HCT116 (cell line): ENCODE measurements at regions not wholly inside any gene's neighbourhood (a gene's known extent, or its start where the extent isn't known, plus 50 kb on each side); places are given as distances from the start of the nearest gene placed in this dataset.
A peak's percentile ranks its signal among the peaks of the same experiment; 100 is the strongest.

Experiments used
- ATAC-seq: fragments of 200-7000 bp; cut with Tn5 transposase; 2 replicates; pipeline ENCODE4 v1.9.1; 2020; ENCODE audit warnings: mild to moderate bottlenecking, moderate library complexity
- BruUV-seq: library from RNA; stranded (reverse); fragments of 400-500 nt; replicated peaks from 2 replicates; lab custom pipeline; 2021; lab: Mats Ljungman, UMichigan
- CTCF ChIA-PET: fragments of 300-600 bp; sonication (Branson Sonifier 250); formaldehyde crosslinking; loops from one replicate; lab custom pipeline; 2021; ENCODE audit warnings: antibody characterized with exemption; lab: Charles Lee
- POLR2A ChIA-PET: fragments of 300-600, 350-600 bp; sonication (Branson Sonifier 250); formaldehyde crosslinking; loops from one replicate; lab custom pipeline; 2021; ENCODE audit warnings: antibody characterized with exemption; lab: Charles Lee
- RAD21 ChIA-PET, 2 experiments: fragments of 300-600 bp; sonication (Branson Sonifier 250); formaldehyde crosslinking; loops; one replicate each; lab custom pipeline; 2023; ENCODE audit warnings: low total read pairs in 2 of 2; ENCODE audit not compliant: uncharacterized antibody in 2 of 2, unreplicated experiment in 2 of 2, low non-redundant PET in 1 of 2; lab: Charles Lee
- DNase-seq: peaks from one replicate; pipeline ENCODE4 v3.0.0-alpha.2; 2010; ENCODE audit warnings: low read depth, low spot score
- H2AFZ ChIP-seq: fragments of 200-600 bp; shearing (Covaris generic), sonication (generic); 2 replicates; pipeline ENCODE4 v1.6.1; 2017; ENCODE audit warnings: low read depth, mixed run types, mixed read lengths, antibody characterized with exemption, low read length; ENCODE audit not compliant: poor library complexity, severe bottlenecking
- H3K27ac ChIP-seq: 2 replicates; pipeline ENCODE4 v1.5.1; 2012; ENCODE audit warnings: low read depth, low read length
- H3K27me3 ChIP-seq: fragments of 200-600 bp; sonication (generic); 2 replicates; pipeline ENCODE4 v1.6.1; 2016; ENCODE audit warnings: mixed run types, low read length, mixed read lengths; ENCODE audit not compliant: insufficient read depth
- H3K36me3 ChIP-seq, 2 experiments: fragments of 200-500 bp in 1 of 2; fragments of 200-600 bp in 1 of 2; sonication (Bioruptor generic) in 1 of 2; sonication (generic) in 1 of 2; 2 replicates each; pipeline versions ENCODE4 v1.5.1 to v1.6.1; 2014 to 2016; ENCODE audit warnings: low read length in 2 of 2, inconsistent platforms in 1 of 2, mixed read lengths in 1 of 2, mixed run types in 1 of 2; ENCODE audit not compliant: insufficient read depth in 2 of 2, control insufficient read depth in 1 of 2
- H3K4me1 ChIP-seq, 2 experiments: fragments of 200-600 bp in 1 of 2; sonication (generic) in 1 of 2; 2 replicates each; pipeline versions ENCODE4 v1.5.1 to v1.6.1; 2012 to 2017; ENCODE audit warnings: low read length in 2 of 2, inconsistent platforms in 1 of 2, mild to moderate bottlenecking in 1 of 2, mixed read lengths in 1 of 2, mixed run types in 1 of 2, moderate library complexity in 1 of 2; ENCODE audit not compliant: insufficient read depth in 2 of 2, control insufficient read depth in 1 of 2
- H3K4me2 ChIP-seq: fragments of 200-600 bp; sonication (generic); 2 replicates; pipeline ENCODE4 v1.6.1; 2017; ENCODE audit warnings: mixed run types, low read length, mixed read lengths
- H3K4me3 ChIP-seq, 2 experiments: fragments of 200-600 bp in 1 of 2; sonication (generic) in 1 of 2; replicated peaks in 1 of 2; 2 replicates each; pipeline ENCODE4 v1.5.1; 2011 to 2016; ENCODE audit warnings: low read length in 2 of 2, control low read depth in 1 of 2, low read depth in 1 of 2, mild to moderate bottlenecking in 1 of 2, mixed read lengths in 1 of 2, mixed run types in 1 of 2
- H3K79me2 ChIP-seq: fragments of 200-600 bp; sonication (generic); 2 replicates; pipeline ENCODE4 v1.6.1; 2017; ENCODE audit warnings: mild to moderate bottlenecking, mixed run types, low read length, moderate library complexity, mixed read lengths; ENCODE audit not compliant: insufficient read depth
- H3K9ac ChIP-seq: fragments of 200-600 bp; sonication (generic); 2 replicates; pipeline ENCODE4 v1.6.1; 2016; ENCODE audit warnings: low read length, mixed read lengths
- H3K9me2 ChIP-seq: fragments of 200-600 bp; sonication (generic), shearing (Covaris generic); 2 replicates; pipeline ENCODE4 v1.6.1; 2017; ENCODE audit warnings: mixed run types, mild to moderate bottlenecking, moderate library complexity; ENCODE audit not compliant: insufficient read depth
- H3K9me3 ChIP-seq, 2 experiments: fragments of 200-500 bp in 1 of 2; fragments of 200-600 bp in 1 of 2; sonication (Bioruptor generic) in 1 of 2; sonication (generic) in 1 of 2; 2 replicates each; pipeline ENCODE4 v1.6.1; 2014 to 2017; ENCODE audit warnings: low read length in 2 of 2, mixed read lengths in 2 of 2, inconsistent platforms in 1 of 2, low read depth in 1 of 2, mild to moderate bottlenecking in 1 of 2, mixed run types in 1 of 2, moderate library complexity in 1 of 2; ENCODE audit not compliant: control insufficient read depth in 1 of 2, insufficient read depth in 1 of 2
- H4K20me1 ChIP-seq: fragments of 200-600 bp; sonication (generic), shearing (Covaris generic); 2 replicates; pipeline ENCODE4 v1.6.1; 2017; ENCODE audit warnings: mixed run types, mild to moderate bottlenecking, moderate library complexity; ENCODE audit not compliant: insufficient read depth
- ATF3 ChIP-seq: IDR thresholded peaks from 2 replicates; pipeline ENCODE4 v1.6.1; 2012
- CBX3 ChIP-seq: IDR thresholded peaks from 2 replicates; pipeline ENCODE4 v1.6.1; 2012; ENCODE audit warnings: low read depth
- EZH2 ChIP-seq: fragments of 200-600 bp; sonication (generic); IDR thresholded peaks from 2 replicates; pipeline ENCODE4 v1.6.1; 2017; ENCODE audit warnings: antibody characterized with exemption, mixed run types
- MAX ChIP-seq: IDR thresholded peaks from 2 replicates; pipeline ENCODE4 v1.6.1; 2012
- SRF ChIP-seq: IDR thresholded peaks from 2 replicates; pipeline ENCODE4 v1.6.1; 2012; ENCODE audit warnings: low read depth
- TCF7L2 ChIP-seq: IDR thresholded peaks from 2 replicates; pipeline ENCODE4 v1.7.0; 2011; ENCODE audit warnings: borderline replicate concordance, inconsistent platforms; ENCODE audit not compliant: insufficient read depth, insufficient read length; ENCODE audit errors: extremely low read depth
- YY1 ChIP-seq: IDR thresholded peaks from 2 replicates; pipeline ENCODE4 v1.6.1; 2011; ENCODE audit warnings: low read length, low read depth, moderate library complexity, mild to moderate bottlenecking; ENCODE audit not compliant: insufficient replicate concordance; ENCODE audit errors: extremely low read depth
- ZNF274 ChIP-seq: fragments of 200-500 bp; sonication (Bioruptor generic); IDR thresholded peaks from 2 replicates; pipeline ENCODE4 v1.6.1; 2014; ENCODE audit warnings: mild to moderate bottlenecking, low read depth, low read length, inconsistent platforms
- intact Hi-C: fragments of 100-400 bp; cut with micrococcal nuclease; formaldehyde crosslinking; loops from 2 replicates; pipeline ENCODE4 v1.10.0; 2022
- TF ChIP-seq, protein P1 (sequence below): IDR thresholded peaks from 2 replicates; pipeline ENCODE4 v1.6.1; 2012; ENCODE audit warnings: low read depth
- TF ChIP-seq, protein P2 (sequence below), 3 experiments: fragments of 200-600 bp in 1 of 3; sonication (generic) in 1 of 3; IDR thresholded peaks in 2 of 3; conservative IDR thresholded peaks in 1 of 3; 2 replicates each; pipeline ENCODE4 v1.5.1; 2012 to 2017; ENCODE audit warnings: low read depth in 2 of 3, low read length in 2 of 3, antibody characterized with exemption in 1 of 3, borderline replicate concordance in 1 of 3, control low read depth in 1 of 3, mild to moderate bottlenecking in 1 of 3, mixed read lengths in 1 of 3, mixed run types in 1 of 3, moderate library complexity in 1 of 3; ENCODE audit not compliant: insufficient read depth in 1 of 3
- TF ChIP-seq, protein P3 (sequence below): IDR thresholded peaks from 2 replicates; pipeline ENCODE4 v1.6.1; 2011; ENCODE audit warnings: mild to moderate bottlenecking, low read length, moderate library complexity; ENCODE audit not compliant: insufficient replicate concordance; ENCODE audit errors: extremely low read depth

- H3K4me2 ChIP-seq = no peak overlapping the region
- no peak overlapping the region for H3K9ac ChIP-seq
- ATAC-seq = no peak
- ChIA-PET RAD21 (no interaction called here), POLR2A (no interaction called here), CTCF (no interaction called here)
- no peak overlapping the region for H3K27ac ChIP-seq
- H3K27me3 ChIP-seq = no peaks in the 10 kb centered on the region
- no peaks in the 10 kb centered on the region for H3K79me2 ChIP-seq
- DNase-seq = no peak
- TF ChIP-seq, protein P1, sequence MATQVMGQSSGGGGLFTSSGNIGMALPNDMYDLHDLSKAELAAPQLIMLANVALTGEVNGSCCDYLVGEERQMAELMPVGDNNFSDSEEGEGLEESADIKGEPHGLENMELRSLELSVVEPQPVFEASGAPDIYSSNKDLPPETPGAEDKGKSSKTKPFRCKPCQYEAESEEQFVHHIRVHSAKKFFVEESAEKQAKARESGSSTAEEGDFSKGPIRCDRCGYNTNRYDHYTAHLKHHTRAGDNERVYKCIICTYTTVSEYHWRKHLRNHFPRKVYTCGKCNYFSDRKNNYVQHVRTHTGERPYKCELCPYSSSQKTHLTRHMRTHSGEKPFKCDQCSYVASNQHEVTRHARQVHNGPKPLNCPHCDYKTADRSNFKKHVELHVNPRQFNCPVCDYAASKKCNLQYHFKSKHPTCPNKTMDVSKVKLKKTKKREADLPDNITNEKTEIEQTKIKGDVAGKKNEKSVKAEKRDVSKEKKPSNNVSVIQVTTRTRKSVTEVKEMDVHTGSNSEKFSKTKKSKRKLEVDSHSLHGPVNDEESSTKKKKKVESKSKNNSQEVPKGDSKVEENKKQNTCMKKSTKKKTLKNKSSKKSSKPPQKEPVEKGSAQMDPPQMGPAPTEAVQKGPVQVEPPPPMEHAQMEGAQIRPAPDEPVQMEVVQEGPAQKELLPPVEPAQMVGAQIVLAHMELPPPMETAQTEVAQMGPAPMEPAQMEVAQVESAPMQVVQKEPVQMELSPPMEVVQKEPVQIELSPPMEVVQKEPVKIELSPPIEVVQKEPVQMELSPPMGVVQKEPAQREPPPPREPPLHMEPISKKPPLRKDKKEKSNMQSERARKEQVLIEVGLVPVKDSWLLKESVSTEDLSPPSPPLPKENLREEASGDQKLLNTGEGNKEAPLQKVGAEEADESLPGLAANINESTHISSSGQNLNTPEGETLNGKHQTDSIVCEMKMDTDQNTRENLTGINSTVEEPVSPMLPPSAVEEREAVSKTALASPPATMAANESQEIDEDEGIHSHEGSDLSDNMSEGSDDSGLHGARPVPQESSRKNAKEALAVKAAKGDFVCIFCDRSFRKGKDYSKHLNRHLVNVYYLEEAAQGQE = no peak
- no peak for TF ChIP-seq TCF7L2
- no peak for TF ChIP-seq EZH2
- TF ChIP-seq ATF3 = no peak
- no peak for TF ChIP-seq SRF
- no peak for TF ChIP-seq CBX3
- TF ChIP-seq ZNF274 = no peak
- TF ChIP-seq MAX = no peak
- TF ChIP-seq YY1 = no peak
- TF ChIP-seq, protein P2, sequence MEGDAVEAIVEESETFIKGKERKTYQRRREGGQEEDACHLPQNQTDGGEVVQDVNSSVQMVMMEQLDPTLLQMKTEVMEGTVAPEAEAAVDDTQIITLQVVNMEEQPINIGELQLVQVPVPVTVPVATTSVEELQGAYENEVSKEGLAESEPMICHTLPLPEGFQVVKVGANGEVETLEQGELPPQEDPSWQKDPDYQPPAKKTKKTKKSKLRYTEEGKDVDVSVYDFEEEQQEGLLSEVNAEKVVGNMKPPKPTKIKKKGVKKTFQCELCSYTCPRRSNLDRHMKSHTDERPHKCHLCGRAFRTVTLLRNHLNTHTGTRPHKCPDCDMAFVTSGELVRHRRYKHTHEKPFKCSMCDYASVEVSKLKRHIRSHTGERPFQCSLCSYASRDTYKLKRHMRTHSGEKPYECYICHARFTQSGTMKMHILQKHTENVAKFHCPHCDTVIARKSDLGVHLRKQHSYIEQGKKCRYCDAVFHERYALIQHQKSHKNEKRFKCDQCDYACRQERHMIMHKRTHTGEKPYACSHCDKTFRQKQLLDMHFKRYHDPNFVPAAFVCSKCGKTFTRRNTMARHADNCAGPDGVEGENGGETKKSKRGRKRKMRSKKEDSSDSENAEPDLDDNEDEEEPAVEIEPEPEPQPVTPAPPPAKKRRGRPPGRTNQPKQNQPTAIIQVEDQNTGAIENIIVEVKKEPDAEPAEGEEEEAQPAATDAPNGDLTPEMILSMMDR (IDR thresholded peaks at IDR 0.05 in 2 of 3, conservative IDR thresholded peaks at IDR 0.05 in 1 of 3; ENCODE audit: borderline replicate concordance in 1 of 3, insufficient read depth in 1 of 3, low read depth in 2 of 3, low read length in 2 of 3) = no peak
- TF ChIP-seq, protein P3, sequence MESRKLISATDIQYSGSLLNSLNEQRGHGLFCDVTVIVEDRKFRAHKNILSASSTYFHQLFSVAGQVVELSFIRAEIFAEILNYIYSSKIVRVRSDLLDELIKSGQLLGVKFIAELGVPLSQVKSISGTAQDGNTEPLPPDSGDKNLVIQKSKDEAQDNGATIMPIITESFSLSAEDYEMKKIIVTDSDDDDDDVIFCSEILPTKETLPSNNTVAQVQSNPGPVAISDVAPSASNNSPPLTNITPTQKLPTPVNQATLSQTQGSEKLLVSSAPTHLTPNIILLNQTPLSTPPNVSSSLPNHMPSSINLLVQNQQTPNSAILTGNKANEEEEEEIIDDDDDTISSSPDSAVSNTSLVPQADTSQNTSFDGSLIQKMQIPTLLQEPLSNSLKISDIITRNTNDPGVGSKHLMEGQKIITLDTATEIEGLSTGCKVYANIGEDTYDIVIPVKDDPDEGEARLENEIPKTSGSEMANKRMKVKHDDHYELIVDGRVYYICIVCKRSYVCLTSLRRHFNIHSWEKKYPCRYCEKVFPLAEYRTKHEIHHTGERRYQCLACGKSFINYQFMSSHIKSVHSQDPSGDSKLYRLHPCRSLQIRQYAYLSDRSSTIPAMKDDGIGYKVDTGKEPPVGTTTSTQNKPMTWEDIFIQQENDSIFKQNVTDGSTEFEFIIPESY = no peak
- H3K36me3 ChIP-seq = no peaks in the 10 kb centered on the region
- intact Hi-C loops = no loop called here
- BruUV-seq = no TSS peak
- H4K20me1 ChIP-seq = no peaks in the 10 kb centered on the region
- no peaks in the 10 kb centered on the region for H3K9me2 ChIP-seq
- H3K4me3 ChIP-seq = no peak overlapping the region
- no peaks in the 10 kb centered on the region for H3K9me3 ChIP-seq
- H2AFZ ChIP-seq = peak overlapping the region; percentile 1
- H3K4me1 ChIP-seq = peaks cover 14 to 28% of the 10 kb centered on the region in 2 experiments
Observed at GRCh38 chr1:199736646-199737045, 290.9 kb upstream of the NR5A2 start.
